Fibroblast of the conjunctiva (primary cell): ENCODE measurements at regions not wholly inside any gene's neighbourhood (a gene's known extent, or its start where the extent isn't known, plus 50 kb on each side); places are given as distances from the start of the nearest gene placed in this dataset.

ENCODE experiments used
- DNase-seq: peaks from one replicate; pipeline ENCODE4 v3.0.0-alpha.2; 2010; ENCODE audit warnings: low read depth

- no peak for DNase-seq
Observed at GRCh38 chr10:29397221-29397620, 108.4 kb downstream of the LYZL1 start.

- no peak for DNase-seq
Observed at GRCh38 chr10:29403208-29403607, 114.3 kb downstream of the LYZL1 start.

GRCh38 chr10:29407280-29407858 is 118.5 kb downstream of the LYZL1 start:
- DNase-seq: no peak
